GM15510 (cell line): ENCODE measurements at regions not wholly inside any gene's neighbourhood (a gene's known extent, or its start where the extent isn't known, plus 50 kb on each side); places are given as distances from the start of the nearest gene placed in this dataset.
A peak's percentile ranks its signal among the peaks of the same experiment; 100 is the strongest.

Experiments
- POLR2A ChIP-seq: IDR thresholded peaks from 3 replicates; pipeline ENCODE4 v1.6.1; 2011; ENCODE audit warnings: borderline replicate concordance; ENCODE audit not compliant: insufficient read length; ENCODE audit errors: extremely low read depth

DNA sequence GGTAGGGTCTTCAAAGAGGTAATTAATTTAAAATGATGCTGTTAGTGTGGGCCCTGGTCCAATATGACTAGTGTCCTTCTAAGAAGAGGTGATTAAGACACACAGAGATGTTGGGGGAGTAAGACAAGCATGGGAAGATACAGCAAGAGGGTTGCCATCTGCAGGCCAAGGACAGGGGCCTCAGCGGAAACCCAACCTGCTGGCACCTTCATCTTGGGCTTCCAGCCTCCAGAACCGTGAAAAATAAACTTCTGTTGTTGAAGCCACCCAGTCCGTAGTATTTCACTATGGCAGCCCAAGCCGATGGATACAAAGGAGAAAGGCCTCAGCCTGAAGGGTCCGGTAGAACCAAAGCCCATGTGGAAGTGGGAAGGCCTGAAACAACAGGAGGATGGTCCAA, 161.7 kb upstream of the UBE2E1 start:
- TF ChIP-seq POLR2A: no peak

DNA sequence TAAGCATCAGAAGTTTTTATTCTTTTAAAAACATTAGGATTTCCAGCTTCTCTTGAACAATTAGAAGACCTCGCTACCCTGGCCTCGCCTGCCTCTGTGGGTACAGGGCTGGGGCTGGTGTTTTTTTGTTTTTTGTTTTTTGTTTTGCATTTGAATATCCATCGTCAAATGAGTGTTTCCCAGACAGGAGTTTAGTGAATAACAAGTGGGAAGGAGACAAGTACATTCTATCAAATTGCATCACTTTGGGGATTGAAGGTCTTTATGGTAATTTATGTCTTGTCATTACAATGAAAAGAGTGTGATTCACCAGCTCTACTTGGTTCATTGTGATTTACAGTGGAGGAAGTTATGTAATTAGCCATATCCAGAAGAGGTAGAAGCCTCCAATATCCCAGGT, 161.1 kb upstream of the UBE2E1 start:
- TF ChIP-seq POLR2A: no peak

- TF ChIP-seq POLR2A: no peak
Observed at GRCh38 chr3:23645533-23646183, 160.1 kb upstream of the UBE2E1 start.

DNA sequence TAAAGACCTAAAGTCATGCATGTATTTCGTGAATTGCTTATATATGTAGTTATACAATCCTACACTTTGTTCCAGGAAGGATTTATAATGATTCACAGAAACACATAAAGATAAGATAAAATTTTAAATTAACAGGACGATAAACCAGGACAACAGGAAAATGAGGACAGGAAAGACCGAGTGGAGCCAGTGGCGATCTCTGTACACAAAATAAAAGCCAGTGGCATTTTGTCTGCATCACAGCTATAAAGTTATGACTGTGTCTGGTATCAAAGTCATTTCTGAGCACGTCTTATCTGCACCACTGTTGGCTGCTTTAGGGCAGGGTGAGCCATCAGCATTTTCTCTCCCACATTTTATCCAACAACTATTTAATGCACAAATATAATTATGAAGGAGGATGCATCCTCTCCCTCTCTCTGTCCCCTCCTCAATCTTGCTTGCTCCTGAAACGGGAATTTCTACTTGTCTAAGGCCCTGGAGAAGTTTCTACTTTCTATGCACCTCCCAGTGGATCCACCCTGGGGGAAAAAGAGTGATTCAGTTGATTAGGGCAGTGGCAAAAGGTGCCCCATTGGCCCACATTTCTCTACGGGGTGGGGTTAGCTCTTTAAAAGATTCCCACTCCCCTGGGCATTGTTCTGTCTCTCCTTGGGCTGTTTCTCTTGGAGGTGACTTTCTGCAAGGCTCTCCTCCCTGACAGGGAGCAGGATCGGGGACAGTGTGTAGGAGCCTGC, 159.4 kb upstream of the UBE2E1 start:
- TF ChIP-seq POLR2A: no peak

DNA sequence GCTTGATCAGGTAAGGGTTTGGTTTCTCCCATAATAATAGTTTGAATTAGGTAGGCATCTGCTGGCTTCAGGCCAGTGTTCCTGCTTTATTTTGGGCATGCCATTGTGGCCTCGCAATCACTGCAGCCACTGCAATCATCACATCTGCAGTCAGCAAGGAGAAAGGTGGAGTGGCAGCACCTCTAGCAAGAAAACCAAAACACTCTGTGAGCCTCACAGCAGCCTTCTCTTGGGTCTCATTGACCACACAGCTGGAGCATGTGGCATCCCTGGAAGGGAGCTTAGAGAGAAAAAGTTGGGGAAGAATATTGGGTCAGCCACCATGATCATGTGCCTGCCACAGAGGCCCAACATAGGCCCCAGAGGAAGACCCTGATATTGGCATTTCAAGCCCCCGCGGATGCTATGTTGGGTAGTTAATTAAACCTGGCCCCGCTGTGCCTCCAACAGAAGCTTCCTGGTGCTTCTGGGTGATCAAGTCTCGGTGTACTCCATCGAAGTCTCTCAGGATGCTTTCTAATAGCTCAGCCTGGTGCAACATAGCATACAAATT, 158.0 kb upstream of the UBE2E1 start:
- TF ChIP-seq POLR2A: no peak

DNA sequence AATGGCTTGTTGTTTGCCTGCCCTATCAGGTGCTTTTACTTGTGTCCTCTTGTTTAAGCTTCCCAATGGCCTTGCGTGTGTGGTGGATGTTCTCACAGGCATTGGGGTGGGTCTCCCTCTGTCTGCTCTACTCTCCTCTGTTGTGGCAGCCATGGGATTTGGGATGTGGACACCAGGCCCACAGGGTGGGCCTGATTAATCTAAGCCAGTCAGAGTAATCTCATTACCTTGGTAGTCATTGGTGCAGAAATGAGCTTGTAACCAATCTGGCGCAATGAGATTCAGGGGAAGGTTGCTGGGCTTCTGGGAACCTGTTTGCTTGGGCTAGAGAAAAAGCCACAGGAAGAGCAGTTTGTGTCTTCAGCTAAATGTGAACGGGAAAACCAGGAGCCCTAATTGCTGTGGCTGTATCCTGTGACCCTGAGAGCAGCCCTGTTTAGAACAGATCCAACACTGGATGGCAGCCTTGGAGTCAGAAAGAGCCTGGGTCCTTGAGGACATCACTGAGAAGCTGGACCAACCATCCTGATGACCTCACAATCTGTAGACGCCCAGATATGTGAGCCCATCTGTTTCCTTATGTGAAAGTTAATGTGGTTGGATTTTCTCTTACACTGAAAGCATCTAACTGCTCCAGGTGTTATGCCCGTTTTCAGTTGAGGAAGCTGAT, 157.3 kb upstream of the UBE2E1 start:
- TF ChIP-seq POLR2A: no peak

- TF ChIP-seq POLR2A: no peak
Observed at GRCh38 chr3:23648996-23649395, 156.8 kb upstream of the UBE2E1 start.

DNA sequence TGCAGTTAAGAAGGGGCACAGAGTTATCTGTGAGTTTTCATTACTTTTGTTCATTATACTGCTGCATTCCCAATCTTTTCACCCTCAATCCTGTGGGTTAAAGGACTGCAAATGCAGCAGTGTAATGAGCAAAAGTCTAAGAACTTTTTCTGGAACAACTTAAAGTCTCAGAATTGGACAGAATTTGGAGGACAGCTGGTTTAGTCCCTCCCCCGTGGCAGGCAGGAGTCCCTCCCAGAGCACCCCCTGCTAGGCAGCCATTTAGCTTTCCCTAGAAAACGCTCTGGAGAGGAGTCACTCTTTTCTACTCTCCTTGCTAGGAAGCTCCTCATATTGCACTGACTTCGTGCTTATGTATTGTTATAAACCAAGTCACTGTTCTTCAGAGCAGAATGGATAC, 156.3 kb upstream of the UBE2E1 start:
- TF ChIP-seq POLR2A: no peak

- no peak for TF ChIP-seq POLR2A
Observed at GRCh38 chr3:23650371-23651140, 155.2 kb upstream of the UBE2E1 start.

DNA sequence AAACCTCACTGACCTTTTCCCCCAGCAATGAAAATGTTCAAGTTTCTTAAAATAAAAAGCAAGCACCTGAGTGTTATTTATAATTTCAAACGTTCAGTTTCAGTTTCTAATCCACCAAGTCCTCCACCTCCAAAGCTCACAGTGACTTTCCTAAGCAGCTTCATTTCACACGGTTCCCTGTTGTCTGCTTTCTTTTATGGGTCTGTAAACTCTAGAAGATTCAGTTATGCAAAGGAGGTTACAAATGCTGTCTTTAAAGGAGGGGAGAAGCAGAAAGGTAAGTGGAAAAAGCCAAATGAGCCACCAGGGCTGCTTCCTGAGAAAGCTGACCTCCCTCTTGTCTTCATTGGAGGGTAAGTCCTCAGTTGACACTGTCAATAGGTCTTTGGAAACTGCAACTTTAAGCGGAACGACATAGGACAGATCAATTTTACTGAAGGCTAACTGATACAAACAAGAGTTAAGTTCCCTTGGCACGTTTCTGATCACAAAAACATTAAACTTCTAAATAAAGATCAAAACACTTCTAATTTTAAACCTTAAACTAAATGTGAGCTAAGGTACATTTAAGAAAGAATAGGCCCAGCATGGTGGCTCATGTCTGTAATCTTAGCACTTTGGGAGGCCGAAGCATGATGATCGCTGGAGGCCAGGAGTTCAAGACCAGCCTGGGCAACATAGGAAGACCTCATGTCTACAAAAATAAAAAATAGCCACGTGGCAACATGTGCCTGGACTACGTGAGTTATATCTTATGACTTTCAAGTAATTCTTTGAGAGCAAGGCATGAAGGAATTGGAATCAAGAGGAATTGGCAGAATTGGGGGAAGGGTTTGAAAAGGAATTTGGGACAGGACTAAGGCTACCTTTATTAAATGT, 151.9 kb upstream of the UBE2E1 start:
- peak; percentile 16 for TF ChIP-seq POLR2A

DNA sequence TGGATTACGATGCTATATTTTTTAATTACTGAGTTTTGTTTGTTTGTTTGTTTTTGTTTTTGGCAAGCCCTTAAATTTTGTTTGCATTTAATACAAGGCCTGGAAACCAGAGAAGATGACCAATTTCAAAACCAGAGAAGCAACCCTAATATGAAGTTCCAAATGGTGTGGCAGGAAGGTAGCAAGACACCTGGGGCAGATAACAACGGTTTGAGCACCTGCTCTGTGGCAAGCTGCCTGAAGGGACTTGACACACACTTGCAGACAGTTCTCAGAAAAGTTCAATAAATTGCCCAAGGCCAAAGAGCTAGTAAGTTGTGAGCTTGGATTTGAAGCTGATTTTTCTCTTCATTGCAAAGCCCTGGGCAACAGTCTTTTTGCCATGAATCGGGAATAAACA, 151.2 kb upstream of the UBE2E1 start:
- no peak for TF ChIP-seq POLR2A

- no peak for TF ChIP-seq POLR2A
Observed at GRCh38 chr3:23655749-23656148, 150.0 kb upstream of the UBE2E1 start.

- no peak for TF ChIP-seq POLR2A
Observed at GRCh38 chr3:23656199-23656598, 149.6 kb upstream of the UBE2E1 start.

DNA sequence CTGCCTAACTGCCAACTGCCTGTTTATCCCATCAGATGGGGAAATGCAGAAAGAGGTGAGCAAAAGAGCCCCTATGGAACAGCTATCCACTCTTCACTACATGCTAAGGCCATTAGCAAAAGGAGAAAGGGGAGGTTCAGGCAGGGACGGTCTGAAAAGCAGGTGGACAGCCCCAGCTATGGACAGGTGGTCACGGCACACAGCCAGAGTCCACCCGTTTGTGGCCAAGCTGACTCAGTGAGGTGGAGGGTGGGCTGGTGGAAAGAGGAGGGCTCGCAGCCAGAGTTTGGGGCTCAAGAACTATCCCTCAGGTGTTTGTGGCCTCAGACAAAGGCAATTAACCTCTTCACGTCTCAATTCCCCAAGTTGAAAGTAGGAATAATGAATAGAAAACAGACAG, 148.9 kb upstream of the UBE2E1 start:
- no peak for TF ChIP-seq POLR2A
